T-helper 2 cell treated with Interferon-gamma antibody and Interleukin-4, amounts not matched to agents 5 μg/mL and 100 μg/mL, for 36 hours (primary cell): ENCODE measurements at regions not wholly inside any gene's neighbourhood (a gene's known extent, or its start where the extent isn't known, plus 50 kb on each side); places are given as distances from the start of the nearest gene placed in this dataset.
"Not testable (repeated sequence)": the region's sequence is repeated elsewhere in the genome, so short reads cannot be mapped to it uniquely, and the experiment has no call there.

Source experiments
- DNase-seq: peaks from one replicate; pipeline ENCODE4 v3.0.0; 2021; ENCODE audit warnings: low spot score
- H3K27ac Mint-ChIP-seq: one replicate; pipeline ENCODE4 v1.8.0; 2021; ENCODE audit warnings: mild to moderate bottlenecking, mixed read lengths
- H3K27me3 Mint-ChIP-seq: one replicate; pipeline ENCODE4 v1.8.0; 2021; ENCODE audit warnings: low read depth, mixed read lengths
- H3K36me3 Mint-ChIP-seq: one replicate; pipeline ENCODE4 v1.8.0; 2021; ENCODE audit warnings: low read depth, mixed read lengths
- H3K4me1 Mint-ChIP-seq: one replicate; pipeline ENCODE4 v1.8.0; 2021; ENCODE audit warnings: low read depth, mixed read lengths
- H3K4me3 Mint-ChIP-seq: one replicate; pipeline ENCODE4 v1.8.0; 2022; ENCODE audit warnings: mild to moderate bottlenecking, moderate library complexity, mixed read lengths
- H3K9me3 Mint-ChIP-seq: one replicate; pipeline ENCODE4 v1.8.0; 2021; ENCODE audit warnings: mixed read lengths

- Mint-ChIP-seq H3K4me3 (no peak overlapping the region), H3K9me3 (no peaks in the 10 kb centered on the region), H3K36me3 (no peaks in the 10 kb centered on the region), H3K27me3 (peaks cover 2% of the 10 kb centered on the region), H3K27ac (no peak overlapping the region), H3K4me1 (peaks cover 9% of the 10 kb centered on the region)
- no peak for DNase-seq
Measured at GRCh38 chr1:8241417-8242014, 76.4 kb upstream of the SLC45A1 start.

DNA sequence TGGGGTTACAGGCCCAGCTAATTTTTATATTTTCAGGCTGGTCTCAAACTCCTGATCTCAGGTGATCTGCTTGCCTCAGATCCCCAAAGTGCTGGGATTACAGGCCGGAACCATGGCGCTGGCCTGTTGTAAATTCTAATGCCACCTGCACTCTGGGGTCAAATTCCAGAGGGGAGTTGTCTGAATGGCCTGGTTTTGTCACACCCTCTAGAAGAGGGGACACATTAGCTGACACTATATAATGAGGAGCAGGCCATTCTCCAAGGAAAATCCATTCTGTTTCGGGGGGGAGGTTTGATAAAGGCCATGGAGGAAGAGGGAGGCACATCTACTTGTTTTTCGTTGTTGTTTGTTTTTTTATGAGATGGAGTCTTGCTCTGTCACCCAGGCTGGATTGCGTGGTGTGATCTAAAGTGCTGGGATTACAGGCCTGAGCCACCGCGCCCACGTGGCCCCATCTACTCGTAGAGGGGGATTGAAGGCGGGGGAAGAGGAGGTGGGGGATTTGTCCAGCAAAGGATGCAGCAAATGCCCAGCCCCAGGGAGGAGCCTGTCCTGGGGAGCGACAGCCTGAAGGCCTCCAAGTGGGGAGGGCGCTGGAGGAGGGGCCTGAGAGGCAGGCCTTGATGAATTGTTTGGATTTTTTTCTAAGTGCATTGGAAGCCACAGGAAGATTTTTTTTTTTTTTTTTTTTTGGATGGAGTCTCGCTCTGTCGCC lies 78.4 kb upstream of the SLC45A1 start:
- Mint-ChIP-seq H3K4me3 (no peak overlapping the region), H3K27me3 (peaks cover 4% of the 10 kb centered on the region), H3K27ac (no peak overlapping the region), H3K9me3 (no peaks in the 10 kb centered on the region), H3K4me1 (peaks cover 9% of the 10 kb centered on the region), H3K36me3 (no peaks in the 10 kb centered on the region)
- DNase-seq = no peak

GRCh38 chr1:8239039-8239305 lies 78.9 kb upstream of the SLC45A1 start:
- no peak overlapping the region for H3K27ac Mint-ChIP-seq
- peaks cover 9% of the 10 kb centered on the region for H3K4me1 Mint-ChIP-seq
- no peak for DNase-seq
- no peak overlapping the region for H3K4me3 Mint-ChIP-seq
- peaks cover 4% of the 10 kb centered on the region for H3K27me3 Mint-ChIP-seq
- no peaks in the 10 kb centered on the region for H3K36me3 Mint-ChIP-seq
- H3K9me3 Mint-ChIP-seq = no peaks in the 10 kb centered on the region

DNA sequence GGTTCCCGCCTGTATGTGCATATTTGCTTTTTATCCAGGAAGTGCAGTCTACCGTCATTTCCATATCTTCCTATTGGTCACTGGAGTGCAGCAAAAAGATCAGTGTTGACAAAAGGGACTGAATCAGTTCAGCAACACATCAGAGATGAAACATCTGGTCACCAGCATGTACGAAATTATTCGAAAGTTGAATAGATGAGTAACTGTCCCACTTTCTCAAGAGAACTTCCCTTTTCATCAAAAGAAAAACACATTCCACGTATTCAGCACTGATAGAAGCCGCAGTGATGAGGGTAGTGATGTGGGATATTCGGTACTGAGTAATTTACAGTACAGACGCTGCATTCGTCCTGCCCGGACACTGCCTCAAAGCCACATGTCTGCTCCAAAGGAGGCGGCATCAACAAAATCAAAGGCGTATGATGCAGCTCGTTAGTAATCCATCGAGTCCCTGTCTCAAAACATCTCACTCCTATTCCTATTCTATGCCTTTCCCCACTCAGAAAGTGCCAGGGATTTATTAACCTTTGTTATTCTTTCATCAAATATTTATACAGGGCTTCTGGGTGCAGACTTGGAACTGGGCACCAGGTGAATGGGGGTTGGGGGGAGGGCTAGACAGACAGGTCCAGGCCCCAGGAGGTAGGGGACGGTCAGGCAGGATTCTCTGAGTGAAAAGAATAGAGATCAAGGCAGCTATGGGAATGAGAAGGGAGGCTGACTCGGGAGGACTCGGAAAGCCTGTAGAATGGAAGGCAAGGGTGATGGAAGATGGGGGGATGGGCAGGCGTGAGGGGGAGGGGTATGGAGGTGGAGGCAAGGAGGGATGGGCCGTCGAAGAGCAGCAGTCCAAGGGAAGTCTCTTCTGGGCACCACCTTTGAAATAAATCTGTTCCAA lies 79.5 kb upstream of the SLC45A1 start:
- H3K4me3 Mint-ChIP-seq = no peak overlapping the region
- H3K27ac Mint-ChIP-seq = no peak overlapping the region
- no peak for DNase-seq
- no peaks in the 10 kb centered on the region for H3K36me3 Mint-ChIP-seq
- no peaks in the 10 kb centered on the region for H3K9me3 Mint-ChIP-seq
- peaks cover 4% of the 10 kb centered on the region for H3K27me3 Mint-ChIP-seq
- peaks cover 9% of the 10 kb centered on the region for H3K4me1 Mint-ChIP-seq

- Mint-ChIP-seq H3K36me3 (no peaks in the 10 kb centered on the region), H3K9me3 (peaks cover 12% of the 10 kb centered on the region), H3K4me1 (peaks cover 2% of the 10 kb centered on the region), H3K4me3 (no peak overlapping the region), H3K27ac (no peak overlapping the region), H3K27me3 (peaks cover 29% of the 10 kb centered on the region)
- no peak for DNase-seq
Measured at GRCh38 chr1:8232036-8232757, 85.7 kb upstream of the SLC45A1 start.

GRCh38 chr1:8230292-8230621 lies 87.7 kb upstream of the SLC45A1 start:
- Mint-ChIP-seq H3K27me3 (peaks cover 31% of the 10 kb centered on the region), H3K27ac (no peak overlapping the region), H3K4me1 (peaks cover 3% of the 10 kb centered on the region), H3K9me3 (peaks cover 17% of the 10 kb centered on the region), H3K36me3 (no peaks in the 10 kb centered on the region), H3K4me3 (no peak overlapping the region)
- DNase-seq = no peak

- Mint-ChIP-seq H3K4me3 (no peak overlapping the region), H3K9me3 (peaks cover 17% of the 10 kb centered on the region), H3K4me1 (peaks cover 9% of the 10 kb centered on the region), H3K27ac (no peak overlapping the region), H3K36me3 (no peaks in the 10 kb centered on the region), H3K27me3 (peaks cover 34% of the 10 kb centered on the region)
- no peak for DNase-seq
Measured at GRCh38 chr1:8228253-8228652, 89.7 kb upstream of the SLC45A1 start.

DNA sequence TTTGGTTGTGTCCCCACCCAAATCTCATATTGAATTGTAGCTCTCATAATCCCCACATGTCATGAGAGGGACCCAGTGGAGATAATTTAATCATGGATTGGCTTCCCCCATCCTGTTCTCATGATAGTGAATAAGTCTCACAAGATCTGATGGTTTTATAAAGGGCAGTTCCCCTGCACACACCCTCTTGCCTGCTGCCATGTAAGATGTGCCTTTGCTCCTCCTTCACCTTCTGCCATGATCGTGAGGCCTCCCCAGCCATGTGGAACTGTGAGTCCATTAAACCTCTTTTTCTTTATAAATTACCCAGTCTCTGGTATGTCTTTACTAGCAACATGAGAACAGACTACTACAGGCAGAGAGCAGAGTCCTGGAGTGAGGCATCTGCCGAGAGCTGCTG lies 90.2 kb upstream of the SLC45A1 start:
- H3K27ac Mint-ChIP-seq = not testable (repeated sequence)

GRCh38 chr1:8226747-8227146 lies 91.2 kb upstream of the SLC45A1 start:
- Mint-ChIP-seq H3K27me3 (peaks cover 27% of the 10 kb centered on the region), H3K36me3 (no peaks in the 10 kb centered on the region), H3K4me1 (peaks cover 9% of the 10 kb centered on the region), H3K9me3 (peaks cover 17% of the 10 kb centered on the region), H3K27ac (no peak overlapping the region), H3K4me3 (no peak overlapping the region)
- DNase-seq = no peak

More for the DNA sequence above, 90.2 kb upstream of the SLC45A1 start:
- not testable (repeated sequence) for H3K36me3 Mint-ChIP-seq, H3K4me1 Mint-ChIP-seq, H3K4me3 Mint-ChIP-seq, DNase-seq
- Mint-ChIP-seq H3K9me3 (peaks cover 17% of the 10 kb centered on the region), H3K27me3 (peaks cover 33% of the 10 kb centered on the region)

DNA sequence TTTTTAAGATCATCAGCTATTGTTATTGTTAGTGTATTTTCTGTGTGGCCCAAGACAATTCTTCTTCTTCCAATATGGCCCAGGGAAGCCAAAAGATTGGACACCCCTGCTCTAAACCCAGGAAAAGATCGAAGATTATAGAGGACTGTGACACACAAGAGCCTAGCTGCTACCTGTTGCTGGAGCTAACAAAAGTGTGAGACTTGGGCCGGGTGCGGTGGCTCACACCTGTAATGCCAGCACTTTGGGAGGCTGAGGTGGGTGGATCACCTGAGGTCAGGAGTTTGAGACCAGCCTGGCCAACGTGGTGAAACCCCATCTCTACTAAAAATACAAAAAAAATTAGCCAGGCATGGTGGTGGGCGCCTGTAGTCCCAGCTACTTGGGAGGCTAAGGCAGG lies 91.9 kb upstream of the SLC45A1 start:
- H3K36me3 Mint-ChIP-seq, DNase-seq, H3K4me1 Mint-ChIP-seq, H3K27ac Mint-ChIP-seq, H3K4me3 Mint-ChIP-seq: not testable (repeated sequence)
- peaks cover 27% of the 10 kb centered on the region for H3K27me3 Mint-ChIP-seq
- H3K9me3 Mint-ChIP-seq = peaks cover 17% of the 10 kb centered on the region

- Mint-ChIP-seq H3K4me1 (peaks cover 7% of the 10 kb centered on the region), H3K27ac (no peak overlapping the region), H3K36me3 (no peaks in the 10 kb centered on the region), H3K9me3 (peaks cover 17% of the 10 kb centered on the region), H3K4me3 (no peak overlapping the region), H3K27me3 (peaks cover 26% of the 10 kb centered on the region)
- no peak for DNase-seq
Measured at GRCh38 chr1:8223526-8223925, 94.4 kb upstream of the SLC45A1 start.

- peaks cover 11% of the 10 kb centered on the region for H3K9me3 Mint-ChIP-seq
- H3K4me1 Mint-ChIP-seq = peaks cover 10% of the 10 kb centered on the region
- H3K27me3 Mint-ChIP-seq = peaks cover 25% of the 10 kb centered on the region
- H3K36me3 Mint-ChIP-seq = no peaks in the 10 kb centered on the region
- H3K4me3 Mint-ChIP-seq = no peak overlapping the region
- no peak for DNase-seq
- H3K27ac Mint-ChIP-seq = no peak overlapping the region
Measured at GRCh38 chr1:8222789-8223188, 95.1 kb upstream of the SLC45A1 start.

DNA sequence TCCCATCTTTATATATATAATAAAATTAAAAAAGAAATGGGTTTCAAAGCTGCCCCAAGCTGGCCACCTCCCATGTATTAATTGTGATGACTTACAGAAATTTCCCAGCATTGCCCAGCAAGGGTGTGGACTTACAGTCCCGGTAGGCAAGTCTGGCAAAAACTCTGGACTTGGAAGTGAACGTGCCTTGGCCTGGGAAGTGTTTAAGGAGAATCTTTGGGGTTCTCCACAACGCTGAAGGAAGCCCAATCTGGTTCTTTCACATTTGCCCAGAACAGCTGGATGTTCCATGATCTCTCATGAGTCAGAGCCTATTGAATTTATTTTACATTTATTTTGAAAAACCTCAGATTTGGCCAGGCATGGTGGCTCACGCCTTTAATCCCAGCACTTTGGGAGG lies 98.4 kb upstream of the SLC45A1 start:
- Mint-ChIP-seq H3K27me3 (peaks cover 28% of the 10 kb centered on the region), H3K9me3 (no peaks in the 10 kb centered on the region), H3K36me3 (no peaks in the 10 kb centered on the region), H3K27ac (no peak overlapping the region), H3K4me3 (no peak overlapping the region), H3K4me1 (peaks cover 9% of the 10 kb centered on the region)
- no peak for DNase-seq
